Spleen (tissue), 7 donors: ENCODE measurements at regions not wholly inside any gene's neighbourhood (a gene's known extent, or its start where the extent isn't known, plus 50 kb on each side); places are given as distances from the start of the nearest gene placed in this dataset.

ENCODE experiments used
- POLR2A ChIP-seq, 3 donors: fragments of 450-650 bp; IDR thresholded peaks; one replicate each; pipeline ENCODE4 v1.5.1; 2017; ENCODE audit warnings: antibody characterized with exemption in 3 of 3, mild to moderate bottlenecking in 1 of 3
- POLR2AphosphoS5 ChIP-seq, 3 donors: sonication (generic); formaldehyde crosslinking; IDR thresholded peaks; one replicate each; pipeline ENCODE4 v1.5.1; 2017; ENCODE audit warnings: antibody characterized with exemption in 3 of 3
- TF ChIP-seq, protein P1 (sequence below), 11 experiments: fragments of 200-600 bp in 7 of 11; fragments of 450-650 bp in 4 of 11; sonication (generic) in 4 of 11; IDR thresholded peaks in 8 of 11; conservative IDR thresholded peaks in 3 of 11; 1 replicate in 7 of 11; 2 replicates in 4 of 11; pipeline versions ENCODE4 v1.4.0 to v1.8.0; 2016 to 2021; ENCODE audit warnings: antibody characterized with exemption in 11 of 11, inconsistent platforms in 4 of 11, mild to moderate bottlenecking in 1 of 11
- donor health status: DM: no; HTN: no; CAD: no; lungs with moderate emphysema.
- donor health status: DM: no; HTN: no; CAD: no.
- donor health status: DM: no; HTN: no; CAD: no.

- TF ChIP-seq, protein P1, sequence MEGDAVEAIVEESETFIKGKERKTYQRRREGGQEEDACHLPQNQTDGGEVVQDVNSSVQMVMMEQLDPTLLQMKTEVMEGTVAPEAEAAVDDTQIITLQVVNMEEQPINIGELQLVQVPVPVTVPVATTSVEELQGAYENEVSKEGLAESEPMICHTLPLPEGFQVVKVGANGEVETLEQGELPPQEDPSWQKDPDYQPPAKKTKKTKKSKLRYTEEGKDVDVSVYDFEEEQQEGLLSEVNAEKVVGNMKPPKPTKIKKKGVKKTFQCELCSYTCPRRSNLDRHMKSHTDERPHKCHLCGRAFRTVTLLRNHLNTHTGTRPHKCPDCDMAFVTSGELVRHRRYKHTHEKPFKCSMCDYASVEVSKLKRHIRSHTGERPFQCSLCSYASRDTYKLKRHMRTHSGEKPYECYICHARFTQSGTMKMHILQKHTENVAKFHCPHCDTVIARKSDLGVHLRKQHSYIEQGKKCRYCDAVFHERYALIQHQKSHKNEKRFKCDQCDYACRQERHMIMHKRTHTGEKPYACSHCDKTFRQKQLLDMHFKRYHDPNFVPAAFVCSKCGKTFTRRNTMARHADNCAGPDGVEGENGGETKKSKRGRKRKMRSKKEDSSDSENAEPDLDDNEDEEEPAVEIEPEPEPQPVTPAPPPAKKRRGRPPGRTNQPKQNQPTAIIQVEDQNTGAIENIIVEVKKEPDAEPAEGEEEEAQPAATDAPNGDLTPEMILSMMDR (IDR thresholded peaks at IDR 0.05 in 8 of 11, conservative IDR thresholded peaks at IDR 0.05 in 3 of 11): no peak
- TF ChIP-seq POLR2AphosphoS5 (IDR thresholded peaks at IDR 0.05): no peak
- TF ChIP-seq POLR2A (IDR thresholded peaks at IDR 0.05): no peak
Measured at GRCh38 chr18:47390410-47391024, 139.1 kb upstream of the SKOR2 start.
